ENCODE measurements at regions not wholly inside any gene's neighbourhood (a gene's known extent, or its start where the extent isn't known, plus 50 kb on each side); places are given as distances from the start of the nearest gene placed in this dataset.
"Not testable (repeated sequence)": the region's sequence is repeated elsewhere in the genome, so short reads cannot be mapped to it uniquely, and the experiment has no call there.

DNA sequence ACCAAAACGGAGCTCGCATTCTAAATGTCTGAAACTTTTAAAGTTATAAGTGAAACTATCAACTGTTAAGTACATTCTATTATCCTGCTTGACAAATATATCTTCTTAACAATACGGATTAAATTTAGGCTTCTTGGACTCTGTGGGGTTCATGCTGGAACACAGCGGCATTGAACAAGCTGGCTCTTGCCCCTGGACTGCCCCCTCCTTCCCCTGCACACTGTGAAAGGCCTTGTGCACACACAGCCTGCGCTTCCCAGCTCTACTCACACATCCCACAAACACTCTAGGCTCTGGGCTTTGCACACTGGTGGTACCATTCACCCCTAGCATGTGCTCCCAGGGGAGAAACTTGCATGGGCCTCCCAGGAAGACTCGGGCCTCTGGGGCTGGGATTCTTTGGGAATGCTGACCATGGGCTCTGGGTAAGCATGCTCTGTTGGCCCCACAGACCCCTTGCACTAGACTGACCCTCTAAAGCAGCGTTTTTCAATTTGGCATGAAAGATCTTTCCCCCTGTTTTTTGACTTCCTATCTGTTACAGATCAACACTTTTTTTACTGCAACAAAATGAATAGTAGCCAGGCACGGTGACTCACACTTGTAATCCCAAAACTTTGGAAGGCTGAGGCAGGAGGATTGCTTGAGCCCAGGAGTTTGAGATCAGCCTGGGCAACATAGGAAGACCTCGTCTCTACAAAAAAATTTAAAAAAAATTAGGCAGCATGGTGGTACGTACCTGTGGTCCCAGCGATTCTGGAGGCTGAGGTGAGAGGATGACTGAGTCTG, 96.2 kb upstream of the CPM start:
- no peak for DNase-seq (ENCODE audit: low spot score)

DNA sequence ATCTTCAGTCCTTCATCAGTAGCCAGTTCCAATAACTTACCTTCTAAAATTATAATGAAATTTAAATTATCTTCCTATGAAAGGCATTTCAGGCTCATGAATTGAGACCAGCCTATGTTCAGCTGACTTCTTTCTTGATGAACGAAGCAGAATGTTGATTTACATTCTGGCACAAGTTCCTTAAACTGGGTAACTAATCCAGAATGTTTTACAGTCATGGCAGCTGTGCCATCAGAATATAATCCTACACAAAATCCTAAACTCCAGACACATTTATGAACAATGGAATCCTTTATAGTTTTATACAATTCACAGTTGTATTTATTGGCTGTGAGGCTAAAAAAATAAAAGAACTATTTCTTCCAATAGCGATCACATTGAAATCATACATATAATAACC, 97.3 kb upstream of the CPM start:
- no peak for DNase-seq (ENCODE audit: low spot score)

DNA sequence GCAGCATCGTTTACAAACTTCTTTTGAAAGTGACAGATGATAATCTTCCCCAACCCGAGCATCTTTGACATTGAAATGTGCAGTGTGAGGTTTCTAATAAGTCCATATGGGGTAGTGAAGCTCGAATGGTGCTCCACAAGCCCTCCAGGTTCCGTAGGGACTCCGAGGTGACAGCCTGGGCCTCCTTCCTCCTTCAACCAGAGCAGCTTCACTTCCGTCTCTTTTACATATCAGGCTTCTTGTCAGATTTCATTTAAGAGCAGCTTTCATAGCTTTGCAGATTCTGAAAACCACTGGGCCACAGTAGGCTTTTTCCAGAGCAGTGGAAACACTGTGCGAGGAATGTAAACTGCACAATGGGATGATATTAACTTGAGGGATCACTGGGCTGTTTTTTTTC, 103.6 kb upstream of the CPM start:
- no peak for DNase-seq (ENCODE audit: low spot score)

DNA sequence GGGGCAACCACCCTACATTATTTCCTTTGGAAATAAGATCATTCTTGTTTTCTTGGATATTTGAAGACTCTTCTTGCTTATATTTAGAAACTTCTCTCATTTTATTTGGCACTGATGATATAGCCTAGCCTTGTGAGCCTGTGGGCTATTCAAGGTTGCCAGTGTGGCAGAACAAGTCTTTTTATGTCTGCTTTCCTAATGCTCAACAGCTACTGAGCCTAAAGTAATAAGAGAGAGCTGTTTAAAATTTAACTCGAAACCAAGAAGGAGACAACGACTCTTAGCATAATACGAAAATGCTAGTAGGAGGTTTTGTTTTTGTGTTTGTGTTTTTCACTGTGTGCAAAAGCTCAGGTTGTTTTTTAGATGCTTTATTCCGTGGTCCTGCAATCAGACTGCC, 104.0 kb upstream of the CPM start:
- no peak for DNase-seq (ENCODE audit: low spot score)

DNA sequence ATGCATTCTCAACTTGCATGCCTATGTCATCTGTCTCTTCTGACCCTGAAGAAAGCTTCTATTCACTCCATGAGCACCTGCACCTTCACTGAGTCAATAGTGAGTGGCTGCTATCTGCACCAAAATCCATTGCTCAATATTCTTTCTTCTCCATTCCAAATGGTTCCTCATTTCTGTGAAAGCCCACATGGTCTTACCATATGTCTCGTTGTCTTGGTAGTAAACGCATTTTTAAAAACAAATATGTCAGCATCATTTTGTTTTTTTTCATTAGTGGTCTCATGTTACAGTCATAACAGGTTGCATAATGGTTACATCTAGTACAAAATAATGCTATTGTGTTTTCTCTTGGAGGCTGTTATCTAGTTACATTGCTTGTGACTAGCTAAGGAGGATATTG, 106.9 kb upstream of the CPM start:
- no peak for DNase-seq (ENCODE audit: low spot score)

DNA sequence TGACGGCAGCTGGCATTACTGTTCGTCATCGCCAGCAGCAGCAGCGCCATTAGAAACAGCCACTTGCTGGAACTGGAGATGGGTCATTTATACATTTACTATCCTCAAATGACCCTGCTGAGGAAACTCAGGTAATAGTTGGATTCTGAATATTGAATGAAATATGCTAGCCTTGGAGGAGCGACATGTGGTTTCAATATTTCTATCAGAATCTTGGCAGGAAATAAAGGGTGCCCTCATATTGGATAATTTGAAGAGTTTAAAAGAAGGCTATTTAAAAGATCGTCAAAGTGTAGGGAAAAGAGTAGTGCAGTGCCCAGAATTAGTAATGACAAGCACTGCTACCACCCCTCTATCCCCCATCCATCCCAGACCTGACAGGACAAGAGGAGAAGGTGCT, 109.6 kb upstream of the CPM start:
- DNase-seq (ENCODE audit: low spot score): no peak

DNA sequence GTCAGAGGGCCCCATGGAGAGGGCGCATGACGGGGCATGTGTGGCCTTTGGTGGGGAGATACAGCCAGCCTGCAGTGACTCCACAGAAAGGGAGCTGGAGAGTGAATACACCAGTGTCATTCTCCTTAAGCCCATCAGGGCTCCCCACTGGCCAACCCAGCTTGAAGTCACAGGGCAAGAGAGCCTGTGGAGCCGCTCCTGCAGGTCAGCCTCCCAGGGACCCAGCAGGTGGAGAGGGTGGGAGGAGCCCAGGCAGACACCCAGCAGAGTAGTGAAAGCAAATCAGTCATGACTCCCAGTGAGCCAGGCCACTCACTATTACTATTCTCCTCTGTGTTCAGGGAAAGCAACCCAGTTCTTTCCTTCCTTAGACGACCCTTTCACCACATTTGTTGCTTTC, 110.0 kb upstream of the CPM start:
- DNase-seq (ENCODE audit: low spot score): no peak

DNA sequence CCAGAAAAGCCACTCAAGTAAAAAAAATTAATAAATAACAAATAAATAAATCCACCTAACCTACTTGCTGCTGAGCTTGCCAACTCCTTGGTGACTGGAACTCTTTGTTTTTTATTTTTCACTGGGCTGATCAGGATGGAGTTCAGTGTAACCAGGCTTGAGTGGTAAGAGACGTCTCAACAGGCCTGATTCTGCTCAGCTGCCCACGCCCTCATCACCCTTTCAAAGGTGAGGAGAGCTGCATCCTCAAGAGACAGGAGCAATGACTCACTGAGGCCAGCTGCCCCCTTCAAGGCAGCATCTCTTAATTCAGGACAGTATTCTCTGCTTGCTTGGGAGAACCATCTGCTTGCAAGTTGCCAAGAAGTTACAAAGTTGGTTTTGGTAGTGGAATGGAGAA, 111.9 kb upstream of the CPM start:
- DNase-seq (ENCODE audit: low spot score): no peak

DNA sequence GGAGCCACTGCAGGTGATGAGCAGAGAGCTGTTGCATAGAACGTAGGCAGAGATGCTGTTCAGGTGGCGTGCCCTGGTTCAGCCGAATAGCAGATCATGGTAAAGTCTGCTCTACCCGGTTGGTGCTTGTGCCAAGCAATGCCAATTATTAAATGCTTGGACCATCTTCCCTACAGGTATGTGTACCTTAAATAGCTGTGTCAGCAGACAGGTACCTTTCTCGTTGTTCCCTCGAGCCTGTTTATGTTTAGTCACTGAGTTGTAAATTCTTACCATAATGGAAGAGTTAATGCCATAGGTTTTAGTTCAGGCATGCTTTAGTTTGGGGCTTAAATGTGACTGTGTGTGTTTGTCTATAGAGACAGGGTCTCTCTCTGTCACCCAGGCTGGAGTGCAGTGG, 112.5 kb upstream of the CPM start:
- no peak for DNase-seq (ENCODE audit: low spot score)

DNA sequence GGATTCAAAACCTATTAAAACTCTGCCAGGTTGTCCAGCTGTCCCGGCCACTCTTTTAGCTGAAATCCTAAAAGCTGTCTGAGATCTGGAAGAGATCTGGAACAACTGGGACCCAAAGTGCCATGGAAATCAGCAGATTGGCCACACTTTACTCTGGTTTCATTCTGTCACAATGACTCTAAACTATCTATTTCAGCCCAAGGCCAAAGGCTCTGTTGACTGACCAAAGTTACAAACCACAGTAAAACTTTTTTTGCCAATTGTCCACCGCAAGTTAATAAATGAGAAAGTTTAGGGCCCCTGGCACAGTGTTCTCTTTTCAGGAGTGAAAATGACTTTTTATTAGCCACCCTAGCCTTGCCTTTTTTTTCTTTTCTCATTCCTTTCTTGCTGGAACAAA, 113.4 kb upstream of the CPM start:
- no peak for DNase-seq (ENCODE audit: low spot score)

DNA sequence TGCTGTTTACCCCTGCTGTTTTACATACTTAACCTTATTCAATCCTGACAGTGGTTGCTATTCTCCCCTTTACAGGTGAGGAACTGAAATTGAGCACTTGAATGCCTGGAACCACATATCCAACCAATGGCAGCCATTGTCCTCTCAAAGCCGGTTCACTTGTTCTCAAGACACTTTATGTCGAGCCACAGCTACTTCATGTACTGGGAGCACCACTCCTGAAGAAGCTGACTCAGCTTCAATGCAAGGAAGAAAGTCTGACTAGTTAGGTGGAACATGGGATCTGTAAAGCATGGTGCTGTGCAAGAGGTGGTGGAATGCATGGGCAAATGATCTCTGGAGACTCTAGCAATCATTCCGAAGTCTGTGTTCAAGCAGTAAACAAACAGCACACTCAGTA, 113.9 kb upstream of the CPM start:
- no peak for DNase-seq (ENCODE audit: low spot score)

DNA sequence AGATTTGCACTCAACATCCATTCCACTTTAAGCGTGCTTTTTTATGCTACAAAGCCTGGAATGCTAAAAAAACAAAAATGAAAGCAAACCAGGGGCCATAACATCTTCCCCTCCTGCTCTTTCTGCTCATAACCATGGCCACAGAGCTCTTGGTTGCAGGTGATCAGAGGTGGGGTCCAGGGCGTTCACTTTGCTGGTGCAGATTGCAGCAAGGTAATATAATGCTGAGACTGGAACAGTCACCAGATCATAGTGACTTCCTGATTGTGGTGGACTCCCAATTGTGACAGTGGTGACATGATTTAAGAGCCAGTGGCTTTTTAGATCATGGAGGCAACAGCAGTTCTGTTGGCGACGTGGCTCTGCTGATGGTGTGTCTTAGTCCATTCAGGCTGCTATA, 115.0 kb upstream of the CPM start:
- no peak for DNase-seq (ENCODE audit: low spot score)

DNA sequence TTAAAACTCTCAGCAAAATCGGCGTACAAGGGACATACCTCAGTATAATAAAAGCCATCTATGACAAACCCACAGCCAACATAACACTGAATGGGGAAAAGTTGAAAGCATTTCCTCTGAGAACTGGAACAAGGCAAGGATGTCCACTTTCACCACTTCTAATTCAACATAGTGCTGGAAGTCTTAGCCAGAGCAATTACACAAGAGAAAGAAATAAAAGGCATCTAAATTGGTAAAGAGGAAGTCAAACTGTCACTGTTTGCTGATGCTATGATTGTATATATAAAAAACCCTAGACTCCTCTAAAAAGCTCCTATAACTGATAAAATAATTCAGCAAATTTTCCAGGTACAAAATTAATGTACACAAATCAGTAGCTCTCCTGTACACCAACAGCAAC, 116.9 kb upstream of the CPM start:
- DNase-seq (ENCODE audit: low spot score): not testable (repeated sequence)

DNA sequence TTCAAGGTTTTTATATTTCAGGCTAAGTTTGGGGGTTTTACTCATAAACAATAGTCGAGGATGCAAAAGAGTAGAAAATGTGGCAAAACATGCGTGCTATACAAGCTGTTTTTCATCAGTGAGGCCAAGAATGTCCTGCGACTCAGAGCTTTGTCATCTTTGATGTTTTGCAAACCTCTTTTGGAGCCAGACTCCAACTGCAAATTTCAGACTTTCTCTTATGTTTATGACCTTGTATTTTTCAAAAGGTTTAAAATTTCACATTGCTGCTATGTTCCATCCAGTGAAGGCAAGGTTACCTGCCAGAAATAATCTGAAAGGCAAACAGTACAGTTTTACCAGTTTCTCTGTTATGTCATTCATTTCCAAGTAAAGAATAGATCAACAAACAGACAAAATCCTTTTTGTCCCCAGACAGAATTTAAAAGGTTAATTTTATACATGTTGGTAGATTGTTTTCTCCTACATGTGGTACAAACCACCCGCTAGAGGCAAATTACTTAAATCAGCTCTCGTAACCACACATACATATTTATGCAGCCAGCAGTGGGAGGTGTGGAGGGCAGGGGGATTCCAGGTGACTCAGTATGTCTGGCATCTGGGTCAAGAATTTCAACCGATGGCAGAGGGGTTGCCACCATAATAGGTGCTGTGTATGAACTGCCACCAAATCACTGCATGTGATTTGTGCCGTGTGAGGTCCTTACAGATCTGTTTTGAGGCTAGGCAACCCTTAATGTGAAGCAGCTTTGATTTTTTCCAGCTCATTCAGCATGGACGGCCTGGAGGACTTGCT, 119.8 kb upstream of the CPM start:
- peak; percentile 79 for DNase-seq (ENCODE audit: low spot score)

DNA sequence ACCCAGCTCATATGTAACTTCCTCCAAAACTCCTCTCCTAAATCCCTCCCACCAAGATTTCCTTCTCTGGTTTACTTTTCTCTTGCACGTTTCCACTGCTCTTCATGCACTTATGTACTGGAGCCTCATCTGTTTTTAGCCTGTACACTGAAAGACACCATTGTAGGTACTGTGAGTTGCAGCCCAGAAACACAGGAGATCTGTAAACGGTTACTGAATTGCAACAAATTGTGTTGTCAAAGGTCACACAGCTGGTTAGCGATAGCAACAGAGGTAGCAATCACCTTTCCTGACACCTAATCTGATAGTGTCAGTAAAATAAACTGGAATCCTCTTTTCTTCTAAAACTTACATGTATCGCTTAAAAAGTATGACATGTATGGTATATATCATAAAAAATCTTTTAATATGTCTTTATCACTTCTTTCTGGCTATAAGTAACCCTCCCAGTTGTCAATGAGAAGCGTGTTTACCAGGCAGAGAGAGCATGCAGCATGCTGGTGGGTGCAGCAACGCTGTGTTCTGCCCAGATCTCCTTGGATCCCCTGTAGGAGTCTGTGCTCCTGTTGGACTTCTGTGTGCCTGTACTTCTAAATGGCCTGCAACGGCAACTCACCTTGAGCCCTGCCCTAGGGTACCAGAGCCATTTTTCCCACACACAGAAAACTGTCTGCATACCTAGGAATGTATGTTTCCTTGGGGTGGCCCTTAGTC, 121.5 kb upstream of the CPM start:
- DNase-seq (ENCODE audit: low spot score): no peak

DNA sequence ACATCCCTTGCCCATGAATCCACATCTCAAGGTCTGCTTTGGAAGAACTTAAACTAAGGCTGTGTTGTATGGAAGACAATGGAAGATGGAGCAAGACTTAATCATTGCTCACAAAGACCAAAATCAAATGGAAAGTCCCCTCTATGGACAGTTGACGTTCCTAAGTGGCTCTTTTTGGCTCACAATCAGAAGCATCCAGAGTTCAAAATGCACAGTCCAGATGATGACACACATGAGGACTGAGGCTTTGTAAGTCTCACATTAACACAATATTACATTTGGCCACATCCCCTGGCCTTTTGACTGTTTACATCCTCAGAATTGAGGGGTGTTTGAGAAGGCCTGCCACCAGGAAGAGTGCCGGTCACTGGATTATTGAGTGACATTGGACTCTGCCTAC, 122.3 kb upstream of the CPM start:
- DNase-seq (ENCODE audit: low spot score): no peak

DNA sequence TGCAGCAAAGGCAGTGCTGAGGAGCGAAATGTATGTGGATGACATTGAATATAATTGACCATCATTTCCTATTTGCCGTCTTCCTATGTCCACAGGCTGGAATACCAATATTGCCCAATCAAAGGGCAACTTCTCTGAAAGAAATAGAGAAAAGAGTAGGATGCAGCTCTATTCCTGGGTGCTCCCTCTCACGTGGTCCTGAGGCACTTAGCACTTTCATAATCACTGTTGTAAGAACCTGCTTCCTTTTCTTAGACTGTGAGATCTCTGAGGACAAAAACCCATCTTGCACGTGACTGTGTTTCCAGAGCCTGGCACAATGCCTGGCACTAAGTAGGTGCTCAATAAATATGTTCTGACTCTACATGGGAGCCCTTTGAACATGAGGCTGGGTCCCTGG, 122.7 kb upstream of the CPM start:
- DNase-seq (ENCODE audit: low spot score): no peak

DNA sequence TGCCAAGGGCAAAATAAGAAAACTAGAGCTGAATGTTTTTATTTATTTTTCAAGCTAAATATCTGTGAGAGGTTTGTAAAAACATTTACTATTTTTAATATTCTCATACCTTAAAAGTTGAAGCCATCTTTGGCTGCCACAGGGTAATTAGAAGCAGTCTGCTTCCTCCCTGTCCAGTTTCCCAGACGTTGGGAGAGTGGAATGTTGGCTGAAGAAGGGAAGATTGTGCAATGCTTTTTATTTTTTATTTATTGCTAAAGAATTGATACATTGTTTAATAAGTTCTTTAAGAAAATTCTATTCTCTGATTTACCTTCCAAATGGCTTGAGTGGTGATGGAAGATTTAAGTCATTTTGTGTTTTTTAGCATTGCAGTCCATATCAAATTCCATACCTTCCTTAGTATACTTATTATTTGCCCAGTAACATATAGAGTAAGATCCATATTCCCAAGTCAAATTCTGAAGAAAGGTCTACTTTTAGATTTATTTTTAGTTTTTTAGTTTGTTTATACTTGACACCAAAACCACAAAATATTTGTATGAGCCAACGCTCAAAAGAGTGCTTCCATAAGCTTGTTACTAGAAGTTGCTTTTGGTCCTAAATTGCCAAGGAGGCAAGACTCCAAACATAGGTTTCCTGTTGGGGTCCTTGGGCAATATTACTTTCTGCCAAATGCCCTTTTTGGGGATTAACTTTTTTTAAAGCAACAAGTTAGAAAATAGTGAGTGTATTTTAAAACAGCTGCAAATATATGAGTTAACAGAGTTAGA, 124.0 kb upstream of the CPM start:
- DNase-seq (ENCODE audit: low spot score): no peak

DNA sequence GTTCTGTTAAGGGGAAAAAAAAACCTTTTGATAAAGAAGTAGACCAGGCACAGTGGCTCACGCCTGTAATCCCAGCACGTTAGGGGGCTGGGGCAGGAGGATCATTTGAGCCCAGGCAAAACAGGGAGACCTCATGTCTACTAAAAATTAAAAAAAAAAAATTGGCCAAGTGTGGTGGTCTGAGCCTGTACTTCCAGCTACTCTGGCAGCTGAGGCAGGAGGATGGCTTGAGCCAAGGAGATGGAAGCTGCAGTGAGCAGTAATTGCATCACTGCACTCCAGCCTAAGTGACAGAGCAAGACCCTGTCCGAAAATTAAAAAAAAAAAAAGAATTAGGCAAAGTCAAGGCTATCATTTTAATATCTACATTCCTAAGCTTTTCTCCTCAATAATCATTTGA, 124.8 kb upstream of the CPM start:
- DNase-seq (ENCODE audit: low spot score): no peak

DNA sequence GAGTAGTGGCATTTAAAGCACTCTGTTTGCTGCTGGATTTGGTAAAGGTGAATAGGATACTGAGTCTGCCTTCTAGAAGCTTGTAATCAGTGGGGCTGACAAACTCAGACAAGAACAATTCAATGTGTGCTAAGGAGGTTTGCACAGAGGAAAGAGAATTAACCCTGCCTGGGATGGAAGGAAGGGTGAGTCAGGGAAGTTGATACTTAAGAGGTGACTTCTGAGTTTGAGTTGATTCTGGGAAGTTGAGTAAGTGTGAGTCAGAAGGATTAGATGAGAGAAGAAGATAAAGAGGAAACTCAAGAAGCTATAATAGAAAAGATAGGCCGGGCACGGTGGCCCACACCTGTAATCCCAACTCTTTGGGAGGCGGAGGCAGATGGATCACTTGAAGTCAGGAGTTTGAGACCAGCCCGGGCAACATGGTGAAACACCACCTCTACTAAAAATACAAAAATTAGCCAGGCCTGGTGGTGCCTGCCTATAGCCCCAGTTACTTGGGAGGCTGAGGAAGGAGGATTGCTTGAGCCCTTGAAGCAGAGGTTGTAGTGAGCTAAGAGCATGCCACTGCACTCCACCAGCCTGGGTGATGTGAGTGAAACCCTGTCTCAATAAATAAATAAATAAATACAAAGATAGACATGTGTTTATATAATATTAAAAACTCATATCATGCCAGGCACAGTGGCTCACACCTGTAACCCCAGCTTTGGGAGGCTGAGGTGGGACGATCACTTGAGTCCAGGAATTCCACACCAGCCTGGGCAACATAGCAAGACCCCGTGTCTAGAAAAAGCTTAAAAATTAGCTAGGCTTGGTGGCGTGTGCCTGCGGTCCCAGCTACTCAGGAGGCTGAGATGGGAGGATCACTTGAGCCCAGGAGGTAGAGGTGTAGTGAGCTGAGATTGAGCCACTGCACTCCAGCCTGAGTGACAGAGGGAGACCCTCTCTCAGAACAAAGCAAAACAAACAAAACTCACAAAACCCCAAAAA, 126.8 kb upstream of the CPM start:
- peak; percentile 73 for DNase-seq (ENCODE audit: low spot score)

DNA sequence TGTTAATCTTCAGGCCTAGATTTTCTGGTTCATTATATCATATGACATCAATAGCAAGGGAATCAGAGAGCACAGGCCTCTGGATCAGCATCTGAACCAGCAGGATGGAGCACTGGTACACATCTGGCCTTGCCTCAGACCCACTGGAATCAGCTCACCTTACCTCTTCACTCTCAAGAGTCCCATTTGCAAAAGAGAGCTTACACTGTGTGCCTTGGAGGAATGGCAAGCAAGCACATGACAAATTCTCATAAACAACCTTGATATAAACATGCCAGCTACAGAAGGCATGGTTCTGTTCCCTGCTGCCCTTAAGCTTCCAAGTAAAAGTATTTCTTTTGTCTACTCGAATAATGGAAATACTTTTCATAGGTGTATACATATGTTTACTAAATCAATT, 128.6 kb upstream of the CPM start:
- DNase-seq (ENCODE audit: low spot score): no peak

Data from activated CD4-positive, alpha-beta T cell treated with anti-CD3 and anti-CD28 coated beads, Interleukin-2, Interleukin-4, amounts not matched to agents 100 ng/mL and 50 ng/mL, durations not matched to agents 16 hours and 8 hours (primary cell).